ENCODE measurements at regions not wholly inside any gene's neighbourhood (a gene's known extent, or its start where the extent isn't known, plus 50 kb on each side); places are given as distances from the start of the nearest gene placed in this dataset.

DNA sequence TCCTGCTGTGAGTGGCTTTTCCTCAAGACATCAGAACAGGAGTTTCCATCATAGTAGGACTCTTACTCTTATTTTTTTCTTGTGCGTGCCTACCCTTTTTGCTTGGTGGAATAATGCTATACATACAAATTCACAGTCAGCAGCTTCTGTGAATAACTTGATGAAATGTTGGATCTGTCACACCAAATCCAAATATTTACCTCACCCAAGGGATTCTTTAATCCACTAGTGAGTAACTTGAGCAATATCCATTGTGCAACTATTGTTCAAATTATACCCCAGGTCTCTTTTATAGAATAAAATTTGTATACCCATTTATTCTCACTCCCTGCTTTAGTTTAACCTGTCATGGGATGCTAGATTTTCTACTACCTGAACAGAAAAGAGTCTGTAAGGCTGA, 1078.3 kb upstream of the EDIL3 start:
- no TSS peak for BruUV-seq (replicated peaks)
- Histone ChIP-seq H3K36me3 (ENCODE audit: control insufficient read depth, insufficient read depth, low read length) (no peaks in the 10 kb centered on the region), H3K4me1 (ENCODE audit: control insufficient read depth, insufficient read depth, low read length) (no peaks in the 10 kb centered on the region), H3K27ac (ENCODE audit: low read length) (no peak overlapping the region), H3K9me3 (ENCODE audit: control insufficient read depth, insufficient read depth, low read depth, low read length) (no peaks in the 10 kb centered on the region), H3K4me3 (ENCODE audit: low read depth in 2 of 2, low read length in 2 of 2) (no peak overlapping the region), H3K27me3 (ENCODE audit: control insufficient read depth, insufficient read depth, low read length) (no peaks in the 10 kb centered on the region)
- in situ Hi-C loops (cut with HindIII; ENCODE audit: low pct_unique_long_range_greater_than_20kb, low sequenced_read_pairs): no loop called here
- CTCF ChIA-PET: no interaction called here
- ATAC-seq (no peak), DNase-seq (ENCODE audit: low read depth, low spot score) (no peak)
- POLR2A ChIA-PET: no interaction called here
- TF ChIP-seq POLR2AphosphoS5 (IDR thresholded peaks at IDR 0.05; ENCODE audit: low read depth, low read length) (no peak), SIN3A (IDR thresholded peaks at IDR 0.05; ENCODE audit: borderline replicate concordance, insufficient read depth, low read depth, low read length) (no peak), TCF7L2 (IDR thresholded peaks at IDR 0.05; ENCODE audit: low read depth, low read length) (no peak)
- TF ChIP-seq, protein P1, sequence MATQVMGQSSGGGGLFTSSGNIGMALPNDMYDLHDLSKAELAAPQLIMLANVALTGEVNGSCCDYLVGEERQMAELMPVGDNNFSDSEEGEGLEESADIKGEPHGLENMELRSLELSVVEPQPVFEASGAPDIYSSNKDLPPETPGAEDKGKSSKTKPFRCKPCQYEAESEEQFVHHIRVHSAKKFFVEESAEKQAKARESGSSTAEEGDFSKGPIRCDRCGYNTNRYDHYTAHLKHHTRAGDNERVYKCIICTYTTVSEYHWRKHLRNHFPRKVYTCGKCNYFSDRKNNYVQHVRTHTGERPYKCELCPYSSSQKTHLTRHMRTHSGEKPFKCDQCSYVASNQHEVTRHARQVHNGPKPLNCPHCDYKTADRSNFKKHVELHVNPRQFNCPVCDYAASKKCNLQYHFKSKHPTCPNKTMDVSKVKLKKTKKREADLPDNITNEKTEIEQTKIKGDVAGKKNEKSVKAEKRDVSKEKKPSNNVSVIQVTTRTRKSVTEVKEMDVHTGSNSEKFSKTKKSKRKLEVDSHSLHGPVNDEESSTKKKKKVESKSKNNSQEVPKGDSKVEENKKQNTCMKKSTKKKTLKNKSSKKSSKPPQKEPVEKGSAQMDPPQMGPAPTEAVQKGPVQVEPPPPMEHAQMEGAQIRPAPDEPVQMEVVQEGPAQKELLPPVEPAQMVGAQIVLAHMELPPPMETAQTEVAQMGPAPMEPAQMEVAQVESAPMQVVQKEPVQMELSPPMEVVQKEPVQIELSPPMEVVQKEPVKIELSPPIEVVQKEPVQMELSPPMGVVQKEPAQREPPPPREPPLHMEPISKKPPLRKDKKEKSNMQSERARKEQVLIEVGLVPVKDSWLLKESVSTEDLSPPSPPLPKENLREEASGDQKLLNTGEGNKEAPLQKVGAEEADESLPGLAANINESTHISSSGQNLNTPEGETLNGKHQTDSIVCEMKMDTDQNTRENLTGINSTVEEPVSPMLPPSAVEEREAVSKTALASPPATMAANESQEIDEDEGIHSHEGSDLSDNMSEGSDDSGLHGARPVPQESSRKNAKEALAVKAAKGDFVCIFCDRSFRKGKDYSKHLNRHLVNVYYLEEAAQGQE (IDR thresholded peaks at IDR 0.05; ENCODE audit: insufficient read depth in 1 of 2, low read depth in 2 of 2, low read length in 1 of 2): no peak
- TF ChIP-seq, protein P2, sequence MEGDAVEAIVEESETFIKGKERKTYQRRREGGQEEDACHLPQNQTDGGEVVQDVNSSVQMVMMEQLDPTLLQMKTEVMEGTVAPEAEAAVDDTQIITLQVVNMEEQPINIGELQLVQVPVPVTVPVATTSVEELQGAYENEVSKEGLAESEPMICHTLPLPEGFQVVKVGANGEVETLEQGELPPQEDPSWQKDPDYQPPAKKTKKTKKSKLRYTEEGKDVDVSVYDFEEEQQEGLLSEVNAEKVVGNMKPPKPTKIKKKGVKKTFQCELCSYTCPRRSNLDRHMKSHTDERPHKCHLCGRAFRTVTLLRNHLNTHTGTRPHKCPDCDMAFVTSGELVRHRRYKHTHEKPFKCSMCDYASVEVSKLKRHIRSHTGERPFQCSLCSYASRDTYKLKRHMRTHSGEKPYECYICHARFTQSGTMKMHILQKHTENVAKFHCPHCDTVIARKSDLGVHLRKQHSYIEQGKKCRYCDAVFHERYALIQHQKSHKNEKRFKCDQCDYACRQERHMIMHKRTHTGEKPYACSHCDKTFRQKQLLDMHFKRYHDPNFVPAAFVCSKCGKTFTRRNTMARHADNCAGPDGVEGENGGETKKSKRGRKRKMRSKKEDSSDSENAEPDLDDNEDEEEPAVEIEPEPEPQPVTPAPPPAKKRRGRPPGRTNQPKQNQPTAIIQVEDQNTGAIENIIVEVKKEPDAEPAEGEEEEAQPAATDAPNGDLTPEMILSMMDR (IDR thresholded peaks at IDR 0.05): no peak
- intact Hi-C loops (cut with micrococcal nuclease; ENCODE audit: unreplicated experiment): no loop called here

DNA sequence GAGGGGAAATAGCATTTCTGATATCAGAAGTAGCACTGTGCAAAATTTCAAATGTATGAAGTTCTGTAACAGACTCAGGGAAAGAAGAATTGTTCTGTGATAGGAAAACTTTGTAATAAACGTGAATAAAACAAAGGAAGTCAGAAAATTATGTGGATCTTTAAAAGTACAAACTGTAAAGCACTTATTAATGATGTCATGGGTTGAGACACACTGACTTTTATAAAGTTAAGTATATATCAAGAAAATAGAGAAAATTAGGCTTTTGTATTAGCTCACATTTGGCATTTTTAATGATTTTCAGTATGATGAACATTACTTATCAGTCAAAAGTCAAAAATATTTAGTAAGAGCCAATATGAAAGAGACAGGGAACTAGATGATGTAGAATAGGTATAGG, 1081.7 kb upstream of the EDIL3 start:
- Histone ChIP-seq H3K9me3 (ENCODE audit: control insufficient read depth, insufficient read depth, low read depth, low read length) (no peaks in the 10 kb centered on the region; the same call in 1 of the 2 replicates), H3K4me3 (ENCODE audit: low read depth in 2 of 2, low read length in 2 of 2) (no peak overlapping the region), H3K27me3 (ENCODE audit: control insufficient read depth, insufficient read depth, low read length) (no peaks in the 10 kb centered on the region), H3K36me3 (ENCODE audit: control insufficient read depth, insufficient read depth, low read length) (no peaks in the 10 kb centered on the region), H3K27ac (ENCODE audit: low read length) (no peak overlapping the region), H3K4me1 (ENCODE audit: control insufficient read depth, insufficient read depth, low read length) (no peaks in the 10 kb centered on the region)
- in situ Hi-C loops (cut with HindIII; ENCODE audit: low pct_unique_long_range_greater_than_20kb, low sequenced_read_pairs) (no loop called here), intact Hi-C loops (cut with micrococcal nuclease; ENCODE audit: unreplicated experiment) (no loop called here)
- DNase-seq (ENCODE audit: low read depth, low spot score) (no peak), ATAC-seq (no peak)
- no TSS peak for BruUV-seq (replicated peaks)
- ChIA-PET CTCF (no interaction called here), POLR2A (no interaction called here)
- no peak for TF ChIP-seq POLR2AphosphoS5 (IDR thresholded peaks at IDR 0.05; ENCODE audit: low read depth, low read length)
- no peak for TF ChIP-seq SIN3A (IDR thresholded peaks at IDR 0.05; ENCODE audit: borderline replicate concordance, insufficient read depth, low read depth, low read length)
- TF ChIP-seq, protein P1 (IDR thresholded peaks at IDR 0.05; ENCODE audit: insufficient read depth in 1 of 2, low read depth in 2 of 2, low read length in 1 of 2): no peak
- TF ChIP-seq, protein P2 (IDR thresholded peaks at IDR 0.05): no peak
- no peak for TF ChIP-seq TCF7L2 (IDR thresholded peaks at IDR 0.05; ENCODE audit: low read depth, low read length)

All from Panc1 (cell line).